ENCODE measurements at regions not wholly inside any gene's neighbourhood (a gene's known extent, or its start where the extent isn't known, plus 50 kb on each side); places are given as distances from the start of the nearest gene placed in this dataset.

DNA sequence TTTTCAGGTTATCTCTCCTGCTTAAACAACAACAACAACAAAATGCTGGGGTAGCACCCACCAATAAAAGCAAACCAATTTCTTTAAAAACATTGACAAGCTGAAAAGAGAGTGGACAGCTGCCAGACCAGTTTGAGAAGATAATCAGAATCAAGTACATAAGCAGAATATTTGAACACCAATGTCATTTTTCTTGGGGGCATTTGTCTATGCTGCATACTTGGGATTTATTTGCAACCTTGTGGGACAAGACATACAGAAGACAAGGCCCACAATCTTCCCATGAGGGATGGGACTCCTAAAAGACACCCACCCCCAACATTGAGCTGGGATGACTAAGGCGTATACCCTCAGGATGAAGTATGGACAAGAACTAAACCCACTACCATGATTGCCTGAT is 62.2 kb upstream of the NXPH2 start:
- Histone ChIP-seq H3K4me1 (ENCODE audit: insufficient read depth, low read length) (no peaks in the 10 kb centered on the region), H3K4me2 (ENCODE audit: low read length) (no peak overlapping the region), H3K9me3 (ENCODE audit: low read length) (no peaks in the 10 kb centered on the region), H3K9ac (ENCODE audit: low read length) (no peak overlapping the region), H3K79me2 (ENCODE audit: low read length) (no peaks in the 10 kb centered on the region), H3K27ac (ENCODE audit: low read length) (no peak overlapping the region), H3F3A (ENCODE audit: low read length, unreplicated experiment) (no peaks in the 10 kb centered on the region), H2AFZ (ENCODE audit: low read length) (no peak overlapping the region), H4K20me1 (ENCODE audit: low read length) (no peaks in the 10 kb centered on the region), H3K9me2 (replicated peaks; ENCODE audit: low read length) (no peaks in the 10 kb centered on the region; the same call in 1 of the 2 replicates), H3K27me3 (ENCODE audit: low read length) (no peaks in the 10 kb centered on the region), H3K4me3 (ENCODE audit: low read length) (no peak overlapping the region), H3K36me3 (ENCODE audit: low read depth, low read length) (no peaks in the 10 kb centered on the region)
- BruUV-seq (replicated peaks): no TSS peak
- POLR2A ChIA-PET (ENCODE audit: unreplicated experiment): no interaction called here
- TF ChIP-seq, protein P1, sequence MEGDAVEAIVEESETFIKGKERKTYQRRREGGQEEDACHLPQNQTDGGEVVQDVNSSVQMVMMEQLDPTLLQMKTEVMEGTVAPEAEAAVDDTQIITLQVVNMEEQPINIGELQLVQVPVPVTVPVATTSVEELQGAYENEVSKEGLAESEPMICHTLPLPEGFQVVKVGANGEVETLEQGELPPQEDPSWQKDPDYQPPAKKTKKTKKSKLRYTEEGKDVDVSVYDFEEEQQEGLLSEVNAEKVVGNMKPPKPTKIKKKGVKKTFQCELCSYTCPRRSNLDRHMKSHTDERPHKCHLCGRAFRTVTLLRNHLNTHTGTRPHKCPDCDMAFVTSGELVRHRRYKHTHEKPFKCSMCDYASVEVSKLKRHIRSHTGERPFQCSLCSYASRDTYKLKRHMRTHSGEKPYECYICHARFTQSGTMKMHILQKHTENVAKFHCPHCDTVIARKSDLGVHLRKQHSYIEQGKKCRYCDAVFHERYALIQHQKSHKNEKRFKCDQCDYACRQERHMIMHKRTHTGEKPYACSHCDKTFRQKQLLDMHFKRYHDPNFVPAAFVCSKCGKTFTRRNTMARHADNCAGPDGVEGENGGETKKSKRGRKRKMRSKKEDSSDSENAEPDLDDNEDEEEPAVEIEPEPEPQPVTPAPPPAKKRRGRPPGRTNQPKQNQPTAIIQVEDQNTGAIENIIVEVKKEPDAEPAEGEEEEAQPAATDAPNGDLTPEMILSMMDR (conservative IDR thresholded peaks at IDR 0.05; ENCODE audit: low read depth, low read length): no peak
- TF ChIP-seq EZH2 (IDR thresholded peaks at IDR 0.05; ENCODE audit: low read length, unreplicated experiment) (no peak), EZH2phosphoT487 (IDR thresholded peaks at IDR 0.05; ENCODE audit: borderline replicate concordance, low read length) (no peak)
- DNase-seq: no peak
- intact Hi-C loops (cut with micrococcal nuclease): no loop called here
- CTCF ChIA-PET: no interaction called here
- no peak for ATAC-seq

DNA sequence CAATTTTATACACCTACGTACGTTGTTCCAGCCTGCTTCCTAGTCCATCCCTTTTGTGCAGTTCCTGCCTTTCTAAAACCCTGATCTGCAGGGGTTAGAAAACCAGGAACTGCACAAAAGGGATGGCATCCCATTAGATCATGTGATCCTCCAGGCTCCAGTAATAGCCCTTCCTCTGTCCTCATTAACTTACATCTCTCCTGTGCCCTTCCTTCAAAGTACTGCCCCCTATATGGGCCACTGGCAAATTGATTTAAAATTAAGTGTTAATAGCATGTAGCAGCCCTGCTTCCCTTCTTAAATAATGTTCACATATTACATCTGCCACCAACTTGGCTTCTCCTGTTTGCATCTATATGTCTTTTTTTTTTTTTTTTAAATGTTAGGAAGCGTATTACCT is 61.3 kb upstream of the NXPH2 start:
- no peaks in the 10 kb centered on the region; the same call in 1 of the 2 replicates for H3K9me2 ChIP-seq (replicated peaks; ENCODE audit: low read length)
- H3F3A ChIP-seq (ENCODE audit: low read length, unreplicated experiment): no peaks in the 10 kb centered on the region
- POLR2A ChIA-PET (ENCODE audit: unreplicated experiment): no interaction called here
- H3K36me3 ChIP-seq (ENCODE audit: low read depth, low read length): no peaks in the 10 kb centered on the region
- ATAC-seq: no peak
- H3K9me3 ChIP-seq (ENCODE audit: low read length): no peaks in the 10 kb centered on the region
- H3K4me3 ChIP-seq (ENCODE audit: low read length): no peak overlapping the region
- no TSS peak for BruUV-seq (replicated peaks)
- DNase-seq: no peak
- H3K4me1 ChIP-seq (ENCODE audit: insufficient read depth, low read length): no peaks in the 10 kb centered on the region
- CTCF ChIA-PET: no interaction called here
- no peak overlapping the region for H3K4me2 ChIP-seq (ENCODE audit: low read length)
- intact Hi-C loops (cut with micrococcal nuclease): no loop called here
- no peaks in the 10 kb centered on the region for H3K27me3 ChIP-seq (ENCODE audit: low read length)
- no peak for TF ChIP-seq EZH2 (IDR thresholded peaks at IDR 0.05; ENCODE audit: low read length, unreplicated experiment)
- no peak overlapping the region for H3K9ac ChIP-seq (ENCODE audit: low read length)
- H3K27ac ChIP-seq (ENCODE audit: low read length): no peak overlapping the region
- no peaks in the 10 kb centered on the region for H4K20me1 ChIP-seq (ENCODE audit: low read length)
- H2AFZ ChIP-seq (ENCODE audit: low read length): no peak overlapping the region
- no peaks in the 10 kb centered on the region for H3K79me2 ChIP-seq (ENCODE audit: low read length)

DNA sequence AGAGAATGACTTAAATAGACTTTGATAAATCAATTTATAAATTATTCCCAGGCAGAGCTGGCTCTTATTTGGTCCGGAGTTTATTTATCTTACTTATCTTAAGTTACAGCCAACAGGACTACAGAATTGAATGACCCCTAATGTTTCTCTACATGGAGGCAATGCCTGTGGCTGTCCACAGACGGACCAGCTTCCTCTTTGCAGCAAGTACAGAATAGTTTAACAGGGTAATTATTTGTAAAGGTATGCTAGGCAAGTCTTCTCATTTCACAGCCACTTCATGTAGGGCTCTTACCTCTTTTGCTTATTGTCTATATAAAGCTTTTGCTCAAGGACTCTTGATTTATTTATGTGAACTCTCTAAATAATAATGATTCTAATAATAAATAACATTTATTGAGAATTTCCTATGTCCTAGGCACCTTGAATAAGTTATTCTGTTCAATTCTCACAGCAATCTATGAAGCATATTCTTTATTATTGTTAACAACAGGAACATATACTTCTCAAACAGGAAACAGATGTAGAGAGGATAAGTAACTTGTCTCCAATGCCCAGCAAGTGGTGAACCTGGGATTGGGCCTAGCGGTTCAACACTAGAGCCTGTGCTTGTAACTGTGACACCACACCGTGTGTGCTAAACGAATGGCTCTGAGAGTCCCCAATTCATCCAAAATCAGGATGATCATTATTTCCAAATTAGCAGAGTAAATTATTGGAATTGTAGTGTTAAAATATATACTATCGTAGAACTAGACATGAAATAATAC is 58.8 kb upstream of the NXPH2 start:
- H3F3A ChIP-seq (ENCODE audit: low read length, unreplicated experiment): no peaks in the 10 kb centered on the region
- ATAC-seq (no peak), DNase-seq (no peak)
- TF ChIP-seq EZH2phosphoT487 (IDR thresholded peaks at IDR 0.05; ENCODE audit: borderline replicate concordance, low read length) (no peak), EZH2 (IDR thresholded peaks at IDR 0.05; ENCODE audit: low read length, unreplicated experiment) (no peak)
- TF ChIP-seq, protein P1 (conservative IDR thresholded peaks at IDR 0.05; ENCODE audit: low read depth, low read length): no peak
- no peaks in the 10 kb centered on the region for H3K79me2 ChIP-seq (ENCODE audit: low read length)
- no peaks in the 10 kb centered on the region; the same call in 1 of the 2 replicates for H3K9me2 ChIP-seq (replicated peaks; ENCODE audit: low read length)
- H3K4me3 ChIP-seq (ENCODE audit: low read length): no peak overlapping the region
- no peaks in the 10 kb centered on the region for H3K9me3 ChIP-seq (ENCODE audit: low read length)
- intact Hi-C loops (cut with micrococcal nuclease): no loop called here
- POLR2A ChIA-PET (ENCODE audit: unreplicated experiment): no interaction called here
- CTCF ChIA-PET: no interaction called here
- H3K4me2 ChIP-seq (ENCODE audit: low read length): no peak overlapping the region
- H3K4me1 ChIP-seq (ENCODE audit: insufficient read depth, low read length): no peaks in the 10 kb centered on the region
- H3K9ac ChIP-seq (ENCODE audit: low read length): no peak overlapping the region
- H3K36me3 ChIP-seq (ENCODE audit: low read depth, low read length): no peaks in the 10 kb centered on the region
- H3K27ac ChIP-seq (ENCODE audit: low read length): no peak overlapping the region
- H2AFZ ChIP-seq (ENCODE audit: low read length): no peak overlapping the region
- BruUV-seq (replicated peaks): no TSS peak
- H3K27me3 ChIP-seq (ENCODE audit: low read length): no peaks in the 10 kb centered on the region
- no peaks in the 10 kb centered on the region for H4K20me1 ChIP-seq (ENCODE audit: low read length)
